ENCODE measurements at regions not wholly inside any gene's neighbourhood (a gene's known extent, or its start where the extent isn't known, plus 50 kb on each side); places are given as distances from the start of the nearest gene placed in this dataset.

DNA sequence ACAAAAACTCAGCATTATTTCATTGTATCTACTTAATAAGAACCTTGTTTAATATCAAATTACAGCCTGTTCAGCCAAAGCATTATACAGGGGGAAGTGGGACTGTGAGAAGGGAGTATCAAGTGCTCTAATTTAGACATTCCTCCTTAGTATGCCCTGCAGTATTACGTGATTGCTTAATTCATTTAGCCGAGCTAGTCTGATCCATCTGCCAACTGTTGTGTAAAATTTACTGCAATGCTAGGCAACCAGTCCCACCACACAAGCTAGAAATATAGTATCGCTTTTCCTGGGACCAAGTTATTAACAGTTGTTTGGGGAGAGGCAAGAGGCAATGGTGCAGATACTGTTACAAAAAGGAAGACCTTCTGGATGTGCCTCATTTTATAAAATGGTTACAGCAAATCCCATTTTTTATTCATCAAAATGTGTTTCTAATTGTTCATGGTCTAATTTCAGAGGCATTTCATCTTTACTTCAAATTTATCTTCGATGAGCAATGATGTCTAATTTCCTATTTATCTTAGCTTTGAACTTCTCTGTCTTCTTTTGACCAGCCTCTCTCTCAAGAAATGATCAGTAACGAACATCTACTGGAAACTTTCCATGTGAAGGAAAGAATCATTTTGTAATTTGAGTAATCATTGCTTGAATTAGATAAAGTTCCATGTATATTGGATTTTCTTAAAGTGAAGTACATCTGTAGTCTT lies 283.3 kb downstream of the DUSP10 start:
- POLR2A ChIA-PET: interaction anchor here (1.3 kb wide), 1 partner anchor 13 kb away, joined by 5 read pairs; no protein-coding TSS in a partner anchor
- CTCF ChIA-PET: interaction anchor here (0.6 kb wide), 1 partner anchor 1371 kb away, joined by 3 read pairs; no protein-coding TSS in a partner anchor
- TF ChIP-seq ELF4 (IDR thresholded peaks at IDR 0.05) (no peak), TARDBP (IDR thresholded peaks at IDR 0.05) (no peak), HDGF (IDR thresholded peaks at IDR 0.05; ENCODE audit: borderline replicate concordance) (no peak), FOXM1 (IDR thresholded peaks at IDR 0.05; ENCODE audit: borderline replicate concordance) (no peak)
- TF ChIP-seq, protein P1, sequence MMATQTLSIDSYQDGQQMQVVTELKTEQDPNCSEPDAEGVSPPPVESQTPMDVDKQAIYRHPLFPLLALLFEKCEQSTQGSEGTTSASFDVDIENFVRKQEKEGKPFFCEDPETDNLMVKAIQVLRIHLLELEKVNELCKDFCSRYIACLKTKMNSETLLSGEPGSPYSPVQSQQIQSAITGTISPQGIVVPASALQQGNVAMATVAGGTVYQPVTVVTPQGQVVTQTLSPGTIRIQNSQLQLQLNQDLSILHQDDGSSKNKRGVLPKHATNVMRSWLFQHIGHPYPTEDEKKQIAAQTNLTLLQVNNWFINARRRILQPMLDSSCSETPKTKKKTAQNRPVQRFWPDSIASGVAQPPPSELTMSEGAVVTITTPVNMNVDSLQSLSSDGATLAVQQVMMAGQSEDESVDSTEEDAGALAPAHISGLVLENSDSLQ (IDR thresholded peaks at IDR 0.05): no peak
- DNase-seq (ENCODE audit: extremely low spot score): no peak

DNA sequence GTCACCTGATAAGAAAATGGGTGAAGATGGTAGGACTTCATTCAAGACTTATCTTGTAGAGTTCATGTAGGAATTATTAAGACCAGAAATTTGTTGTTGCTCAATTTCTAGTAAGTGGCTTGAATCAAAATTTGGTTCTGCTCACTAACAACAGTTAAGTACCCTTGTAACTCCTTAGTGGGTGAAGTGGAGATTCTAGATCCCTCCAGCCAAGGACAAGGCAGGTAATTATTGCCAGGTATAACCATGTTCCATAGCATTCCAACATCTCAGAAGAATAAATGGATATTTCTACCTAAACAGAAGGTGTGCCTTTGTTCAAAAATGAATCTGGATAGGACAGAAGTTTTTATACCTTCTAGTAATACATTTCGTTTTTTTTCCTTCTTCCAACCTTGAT lies 282.3 kb downstream of the DUSP10 start:
- TF ChIP-seq NFRKB (IDR thresholded peaks at IDR 0.05): no peak
- TF ChIP-seq SP1 (IDR thresholded peaks at IDR 0.05): no peak
- TF ChIP-seq CTBP1 (IDR thresholded peaks at IDR 0.05; ENCODE audit: borderline replicate concordance): no peak
- no peak for TF ChIP-seq LEF1 (IDR thresholded peaks at IDR 0.05; ENCODE audit: borderline replicate concordance)
- TF ChIP-seq BHLHE40 (IDR thresholded peaks at IDR 0.05; ENCODE audit: borderline replicate concordance): no peak
- no peak for TF ChIP-seq TARDBP (IDR thresholded peaks at IDR 0.05)
- no peak for TF ChIP-seq ELF4 (IDR thresholded peaks at IDR 0.05)
- TF ChIP-seq ARNT (IDR thresholded peaks at IDR 0.05): no peak
- TF ChIP-seq, protein P1 (IDR thresholded peaks at IDR 0.05): no peak
- TF ChIP-seq L3MBTL2 (conservative IDR thresholded peaks at IDR 0.05): no peak
- TF ChIP-seq HDGF (IDR thresholded peaks at IDR 0.05; ENCODE audit: borderline replicate concordance): no peak
- no peak for TF ChIP-seq FOXK2 (IDR thresholded peaks at IDR 0.05)
- no peak for TF ChIP-seq SUZ12 (IDR thresholded peaks at IDR 0.05)
- no peak for TF ChIP-seq FOXA1 (IDR thresholded peaks at IDR 0.05)
- no peak for TF ChIP-seq FOXM1 (IDR thresholded peaks at IDR 0.05; ENCODE audit: borderline replicate concordance)
- TF ChIP-seq ZNF384 (IDR thresholded peaks at IDR 0.05): no peak
- ChIA-PET CTCF (no interaction called here), POLR2A (no interaction called here)
- no peak for DNase-seq (ENCODE audit: extremely low spot score)

DNA sequence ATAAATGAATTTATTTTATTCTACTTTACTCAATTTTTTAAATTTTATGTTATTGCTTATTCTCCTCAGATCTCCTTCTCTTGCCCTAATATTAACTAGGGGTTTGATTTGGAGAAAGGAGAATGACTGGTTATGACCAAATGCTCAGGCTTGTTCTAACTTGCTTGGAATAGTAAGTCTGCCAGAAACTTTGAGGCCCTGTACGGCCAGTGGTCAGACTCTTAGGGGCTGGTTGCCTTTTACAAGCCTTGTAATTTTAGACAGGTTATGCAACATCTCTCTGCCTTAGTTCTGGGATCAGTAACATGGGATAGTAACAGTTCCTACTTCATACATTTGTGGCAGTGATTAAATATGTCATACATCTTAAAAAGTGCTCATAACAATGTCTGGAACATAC lies 279.5 kb downstream of the DUSP10 start:
- no peak for DNase-seq (ENCODE audit: extremely low spot score)
- POLR2A ChIA-PET: no interaction called here
- CTCF ChIA-PET: no interaction called here
- TF ChIP-seq FOXA1 (IDR thresholded peaks at IDR 0.05) (no peak), SUZ12 (IDR thresholded peaks at IDR 0.05) (no peak), CTBP1 (IDR thresholded peaks at IDR 0.05; ENCODE audit: borderline replicate concordance) (no peak), NFRKB (IDR thresholded peaks at IDR 0.05) (no peak), LEF1 (IDR thresholded peaks at IDR 0.05; ENCODE audit: borderline replicate concordance) (no peak), ARNT (IDR thresholded peaks at IDR 0.05) (no peak)
- TF ChIP-seq, protein P1 (IDR thresholded peaks at IDR 0.05): no peak

DNA sequence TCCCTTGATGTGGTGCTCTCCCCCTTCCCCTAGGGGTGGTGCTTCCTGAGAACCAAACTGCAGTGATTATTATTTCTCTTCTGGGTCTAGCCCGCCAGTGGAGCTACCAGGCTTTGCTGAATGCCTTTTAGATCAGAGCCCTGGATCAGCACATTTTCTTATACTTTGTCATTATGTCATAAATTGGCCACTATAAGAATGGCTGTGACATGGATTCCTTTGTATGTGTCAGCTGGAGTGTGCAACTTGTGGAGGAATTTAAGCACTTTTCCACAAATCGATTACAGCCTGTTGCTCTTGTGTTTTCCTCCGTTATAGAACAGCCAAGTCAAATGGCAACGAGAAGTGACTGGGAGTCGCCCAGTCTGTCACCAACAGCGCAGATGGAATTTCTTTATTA lies 273.3 kb downstream of the DUSP10 start:
- CTCF ChIA-PET: no interaction called here
- no peak for TF ChIP-seq NFRKB (IDR thresholded peaks at IDR 0.05)
- no peak for TF ChIP-seq ARNT (IDR thresholded peaks at IDR 0.05)
- POLR2A ChIA-PET: no interaction called here
- DNase-seq (ENCODE audit: extremely low spot score): no peak

DNA sequence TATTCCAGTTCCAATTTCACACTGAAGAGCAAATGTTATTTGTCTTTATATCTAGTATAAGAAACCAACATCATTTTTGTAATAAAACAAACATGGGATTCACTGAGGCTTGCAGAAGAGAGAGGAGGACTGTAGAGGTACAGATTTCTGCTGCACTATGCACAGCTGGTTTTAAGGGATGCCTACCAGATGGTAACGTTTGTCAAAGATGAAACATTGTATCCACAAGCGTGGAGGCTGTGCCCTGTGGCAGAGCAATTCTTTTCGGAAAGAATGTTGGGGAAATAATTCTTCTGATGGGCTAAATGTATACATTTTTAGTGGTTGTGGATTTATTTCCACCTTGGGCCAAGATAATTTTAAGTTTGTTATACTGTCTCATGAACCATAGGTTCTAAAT lies 272.4 kb downstream of the DUSP10 start:
- CTCF ChIA-PET: interaction anchor here (0.5 kb wide), 1 partner anchor 666 kb away, joined by 3 read pairs; no protein-coding TSS in a partner anchor
- TF ChIP-seq ZNF384 (IDR thresholded peaks at IDR 0.05) (no peak), ARNT (IDR thresholded peaks at IDR 0.05) (no peak), SP1 (IDR thresholded peaks at IDR 0.05) (no peak), FOXK2 (IDR thresholded peaks at IDR 0.05) (no peak), LEF1 (IDR thresholded peaks at IDR 0.05; ENCODE audit: borderline replicate concordance) (no peak), NFRKB (IDR thresholded peaks at IDR 0.05) (no peak), FOXA1 (IDR thresholded peaks at IDR 0.05) (no peak), HDGF (IDR thresholded peaks at IDR 0.05; ENCODE audit: borderline replicate concordance) (no peak)
- no peak for DNase-seq (ENCODE audit: extremely low spot score)
- POLR2A ChIA-PET: no interaction called here

DNA sequence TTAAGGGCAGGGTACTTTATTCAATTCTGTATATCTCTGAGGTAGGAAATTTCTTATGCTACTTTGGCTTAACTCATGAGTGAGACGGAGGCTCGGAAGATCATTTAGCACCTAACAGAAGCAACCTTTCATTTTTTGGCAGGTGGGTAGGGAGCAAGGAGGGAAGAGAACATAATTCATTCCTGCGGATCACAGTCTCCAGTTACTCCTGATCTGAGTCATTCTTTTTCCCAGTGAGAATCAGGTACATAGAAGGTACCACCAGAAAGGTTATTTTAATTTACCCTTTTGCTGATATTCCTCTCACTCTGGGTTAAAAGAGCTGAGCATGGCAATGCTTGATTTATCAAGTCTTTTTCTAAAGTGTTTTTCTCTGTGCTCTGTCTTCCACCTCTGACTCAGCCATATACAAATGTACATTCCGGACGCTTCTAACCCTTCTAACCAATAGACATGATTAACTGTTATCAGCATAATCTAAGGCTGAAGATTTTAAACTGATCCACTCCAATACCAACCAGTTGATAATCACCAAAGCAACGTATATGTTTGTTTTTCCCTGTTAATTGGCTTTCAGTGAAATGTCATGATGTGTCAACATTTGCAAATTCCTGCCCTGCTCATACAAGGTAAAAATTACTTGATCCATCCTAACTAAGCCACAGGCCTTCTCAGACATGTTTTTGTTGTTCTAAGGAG lies 271.7 kb downstream of the DUSP10 start:
- DNase-seq (ENCODE audit: extremely low spot score): no peak
- ChIA-PET CTCF (interaction anchor here (0.5 kb wide), 1 partner anchor 667 kb away, joined by 3 read pairs; no protein-coding TSS in a partner anchor), POLR2A (no interaction called here)
- TF ChIP-seq TARDBP (IDR thresholded peaks at IDR 0.05) (no peak), CTBP1 (IDR thresholded peaks at IDR 0.05; ENCODE audit: borderline replicate concordance) (no peak), ARNT (IDR thresholded peaks at IDR 0.05) (no peak), NFRKB (IDR thresholded peaks at IDR 0.05) (no peak), FOXK2 (IDR thresholded peaks at IDR 0.05) (no peak), LEF1 (IDR thresholded peaks at IDR 0.05; ENCODE audit: borderline replicate concordance) (no peak), HDGF (IDR thresholded peaks at IDR 0.05; ENCODE audit: borderline replicate concordance) (no peak), SUZ12 (IDR thresholded peaks at IDR 0.05) (no peak), FOXA1 (IDR thresholded peaks at IDR 0.05) (no peak), SP1 (IDR thresholded peaks at IDR 0.05) (no peak), ZNF384 (IDR thresholded peaks at IDR 0.05) (no peak)

Data from HEK293T (cell line).